Endothelial cell of umbilical vein (primary cell): ENCODE measurements at regions not wholly inside any gene's neighbourhood (a gene's known extent, or its start where the extent isn't known, plus 50 kb on each side); places are given as distances from the start of the nearest gene placed in this dataset.

Source experiments
- CTCF ChIP-seq, 2 donors: IDR thresholded peaks; 1 replicate in 1 of 2; 2 replicates in 1 of 2; pipeline ENCODE4 v1.5.1; 2011; ENCODE audit warnings: low read length in 2 of 2, mild to moderate bottlenecking in 2 of 2, moderate library complexity in 2 of 2, control low read depth in 1 of 2, inconsistent platforms in 1 of 2, low read depth in 1 of 2; ENCODE audit not compliant: insufficient read depth in 1 of 2; ENCODE audit errors: extremely low read depth in 1 of 2
- FOS ChIP-seq: IDR thresholded peaks from 2 replicates; pipeline ENCODE4 v1.6.1; 2011; ENCODE audit warnings: mild to moderate bottlenecking, low read length, moderate library complexity, borderline replicate concordance; ENCODE audit not compliant: insufficient read depth
- POLR2A ChIP-seq: IDR thresholded peaks from 2 replicates; pipeline ENCODE4 v1.6.1; 2012; ENCODE audit warnings: low read depth, mild to moderate bottlenecking, control low read depth, low read length
- POLR2AphosphoS5 ChIP-seq: IDR thresholded peaks from 2 replicates; pipeline ENCODE4 v1.6.1; 2012; ENCODE audit warnings: low read depth, mild to moderate bottlenecking, control low read depth, low read length, moderate library complexity; ENCODE audit not compliant: insufficient read depth

- TF ChIP-seq CTCF (IDR thresholded peaks at IDR 0.05; ENCODE audit: extremely low read depth in 1 of 2, insufficient read depth in 1 of 2, low read depth in 1 of 2, low read length in 2 of 2), result no peak
- no peak for TF ChIP-seq POLR2A
- TF ChIP-seq POLR2AphosphoS5, result no peak
- TF ChIP-seq FOS, result no peak
Measured at GRCh38 chr4:151519728-151520415, 110.9 kb downstream of the FHIP1A start.
